SK-N-SH (cell line): ENCODE measurements at regions not wholly inside any gene's neighbourhood (a gene's known extent, or its start where the extent isn't known, plus 50 kb on each side); places are given as distances from the start of the nearest gene placed in this dataset.

Experiments
- EP300 ChIP-seq, 2 experiments: IDR thresholded peaks; 2 replicates each; pipeline versions ENCODE4 v1.4.0 to v1.6.1; 2012; ENCODE audit warnings: borderline replicate concordance in 1 of 2, low read depth in 1 of 2, low read length in 1 of 2
- GATA2 ChIP-seq: sonication (generic); formaldehyde crosslinking; IDR thresholded peaks from 2 replicates; pipeline ENCODE4 v1.5.0; 2020; ENCODE audit warnings: mild to moderate bottlenecking, missing genetic modification reagents
- JUND ChIP-seq: IDR thresholded peaks from 2 replicates; pipeline ENCODE4 v1.4.0; 2012
- NRF1 ChIP-seq: IDR thresholded peaks from 2 replicates; pipeline ENCODE4 v1.6.1; 2012; ENCODE audit warnings: low read depth, mild to moderate bottlenecking, low read length
- RAD21 ChIP-seq: IDR thresholded peaks from 2 replicates; pipeline ENCODE4 v1.6.1; 2012; ENCODE audit warnings: mild to moderate bottlenecking, low read length
- TF ChIP-seq, protein P1 (sequence below): IDR thresholded peaks from 2 replicates; pipeline ENCODE4 v1.4.0; 2012; ENCODE audit warnings: low read depth
- TF ChIP-seq, protein P2 (sequence below): IDR thresholded peaks from 2 replicates; pipeline ENCODE4 v1.6.1; 2012; ENCODE audit warnings: mild to moderate bottlenecking, low read depth, low read length, moderate library complexity
- TF ChIP-seq, protein P3 (sequence below): fragments of 200-600 bp; sonication (generic); IDR thresholded peaks from 2 replicates; pipeline ENCODE4 v1.6.1; 2017; ENCODE audit warnings: antibody characterized with exemption, mild to moderate bottlenecking, moderate library complexity

- TF ChIP-seq JUND (no peak), NRF1 (no peak), EP300 (IDR thresholded peaks at IDR 0.05; ENCODE audit: borderline replicate concordance in 1 of 2, low read depth in 1 of 2, low read length in 1 of 2) (no peak), GATA2 (CRISPR knock-in tag) (no peak), RAD21 (no peak)
- TF ChIP-seq, protein P1, sequence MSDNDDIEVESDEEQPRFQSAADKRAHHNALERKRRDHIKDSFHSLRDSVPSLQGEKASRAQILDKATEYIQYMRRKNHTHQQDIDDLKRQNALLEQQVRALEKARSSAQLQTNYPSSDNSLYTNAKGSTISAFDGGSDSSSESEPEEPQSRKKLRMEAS: no peak
- TF ChIP-seq, protein P2, sequence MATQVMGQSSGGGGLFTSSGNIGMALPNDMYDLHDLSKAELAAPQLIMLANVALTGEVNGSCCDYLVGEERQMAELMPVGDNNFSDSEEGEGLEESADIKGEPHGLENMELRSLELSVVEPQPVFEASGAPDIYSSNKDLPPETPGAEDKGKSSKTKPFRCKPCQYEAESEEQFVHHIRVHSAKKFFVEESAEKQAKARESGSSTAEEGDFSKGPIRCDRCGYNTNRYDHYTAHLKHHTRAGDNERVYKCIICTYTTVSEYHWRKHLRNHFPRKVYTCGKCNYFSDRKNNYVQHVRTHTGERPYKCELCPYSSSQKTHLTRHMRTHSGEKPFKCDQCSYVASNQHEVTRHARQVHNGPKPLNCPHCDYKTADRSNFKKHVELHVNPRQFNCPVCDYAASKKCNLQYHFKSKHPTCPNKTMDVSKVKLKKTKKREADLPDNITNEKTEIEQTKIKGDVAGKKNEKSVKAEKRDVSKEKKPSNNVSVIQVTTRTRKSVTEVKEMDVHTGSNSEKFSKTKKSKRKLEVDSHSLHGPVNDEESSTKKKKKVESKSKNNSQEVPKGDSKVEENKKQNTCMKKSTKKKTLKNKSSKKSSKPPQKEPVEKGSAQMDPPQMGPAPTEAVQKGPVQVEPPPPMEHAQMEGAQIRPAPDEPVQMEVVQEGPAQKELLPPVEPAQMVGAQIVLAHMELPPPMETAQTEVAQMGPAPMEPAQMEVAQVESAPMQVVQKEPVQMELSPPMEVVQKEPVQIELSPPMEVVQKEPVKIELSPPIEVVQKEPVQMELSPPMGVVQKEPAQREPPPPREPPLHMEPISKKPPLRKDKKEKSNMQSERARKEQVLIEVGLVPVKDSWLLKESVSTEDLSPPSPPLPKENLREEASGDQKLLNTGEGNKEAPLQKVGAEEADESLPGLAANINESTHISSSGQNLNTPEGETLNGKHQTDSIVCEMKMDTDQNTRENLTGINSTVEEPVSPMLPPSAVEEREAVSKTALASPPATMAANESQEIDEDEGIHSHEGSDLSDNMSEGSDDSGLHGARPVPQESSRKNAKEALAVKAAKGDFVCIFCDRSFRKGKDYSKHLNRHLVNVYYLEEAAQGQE: no peak
- TF ChIP-seq, protein P3, sequence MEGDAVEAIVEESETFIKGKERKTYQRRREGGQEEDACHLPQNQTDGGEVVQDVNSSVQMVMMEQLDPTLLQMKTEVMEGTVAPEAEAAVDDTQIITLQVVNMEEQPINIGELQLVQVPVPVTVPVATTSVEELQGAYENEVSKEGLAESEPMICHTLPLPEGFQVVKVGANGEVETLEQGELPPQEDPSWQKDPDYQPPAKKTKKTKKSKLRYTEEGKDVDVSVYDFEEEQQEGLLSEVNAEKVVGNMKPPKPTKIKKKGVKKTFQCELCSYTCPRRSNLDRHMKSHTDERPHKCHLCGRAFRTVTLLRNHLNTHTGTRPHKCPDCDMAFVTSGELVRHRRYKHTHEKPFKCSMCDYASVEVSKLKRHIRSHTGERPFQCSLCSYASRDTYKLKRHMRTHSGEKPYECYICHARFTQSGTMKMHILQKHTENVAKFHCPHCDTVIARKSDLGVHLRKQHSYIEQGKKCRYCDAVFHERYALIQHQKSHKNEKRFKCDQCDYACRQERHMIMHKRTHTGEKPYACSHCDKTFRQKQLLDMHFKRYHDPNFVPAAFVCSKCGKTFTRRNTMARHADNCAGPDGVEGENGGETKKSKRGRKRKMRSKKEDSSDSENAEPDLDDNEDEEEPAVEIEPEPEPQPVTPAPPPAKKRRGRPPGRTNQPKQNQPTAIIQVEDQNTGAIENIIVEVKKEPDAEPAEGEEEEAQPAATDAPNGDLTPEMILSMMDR: no peak
Measured at GRCh38 chr7:16970732-16971482, 89.1 kb upstream of the AGR3 start.
